Lower leg skin (tissue), 4 donors: ENCODE measurements at regions not wholly inside any gene's neighbourhood (a gene's known extent, or its start where the extent isn't known, plus 50 kb on each side); places are given as distances from the start of the nearest gene placed in this dataset.
"Not testable (repeated sequence)": the region's sequence is repeated elsewhere in the genome, so short reads cannot be mapped to it uniquely, and the experiment has no call there.

ENCODE experiments used
- DNase-seq, 2 donors: peaks; one replicate each; pipeline ENCODE4 v3.0.0-alpha.2; 2019; ENCODE audit warnings: low spot score in 2 of 2
- H3K4me3 ChIP-seq: fragments of 200-600 bp; sonication (generic); 2 replicates; pipeline ENCODE4 v1.5.1; 2017; ENCODE audit warnings: mild to moderate bottlenecking, low read depth; ENCODE audit not compliant: poor library complexity, severe bottlenecking
- POLR2A ChIP-seq, 2 donors: fragments of 450-650 bp; IDR thresholded peaks; one replicate each; pipeline ENCODE4 v1.6.1; 2016 to 2017; ENCODE audit warnings: antibody characterized with exemption in 2 of 2, mild to moderate bottlenecking in 1 of 2, moderate library complexity in 1 of 2
- WGBS, 2 donors: methylation state at CpG; one replicate each; pipeline ENCODE4 v1.1.5; 2018; 5-methylcytosine and 5-hydroxymethylcytosine counted together
- intact Hi-C: fragments of 100-400 bp; cut with DNase I; formaldehyde crosslinking; loops from one replicate; pipeline ENCODE4 v1.15.0; 2023; ENCODE audit warnings: low total_unique reads
- TF ChIP-seq, protein P1 (sequence below), 3 donors: fragments of 450-650 bp; IDR thresholded peaks; one replicate each; pipeline ENCODE4 v1.5.1; 2016; ENCODE audit warnings: antibody characterized with exemption in 3 of 3, mild to moderate bottlenecking in 3 of 3, moderate library complexity in 2 of 3

DNA sequence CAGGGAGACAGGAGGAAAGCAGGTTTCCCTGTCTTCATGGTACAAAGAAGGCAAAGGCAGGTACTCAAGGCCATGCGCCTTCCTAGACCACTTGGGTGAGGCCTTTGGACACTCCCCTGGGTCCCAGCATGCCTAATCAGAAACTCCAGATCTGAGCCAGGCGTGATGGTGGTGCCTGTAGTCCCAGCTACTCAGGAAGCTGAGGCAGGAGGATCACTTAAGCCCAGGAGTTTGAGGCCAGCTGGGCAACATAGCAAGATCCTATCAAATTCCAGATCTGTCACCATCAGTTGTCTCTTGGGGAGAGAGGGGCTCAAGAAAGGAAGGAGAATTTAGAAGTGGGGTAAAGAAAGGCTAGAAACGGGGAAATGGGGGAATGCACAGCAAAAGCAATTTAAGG lies 96.3 kb upstream of the SLC25A33 start:
- H3K4me3 ChIP-seq = no peak overlapping the region
- no peak for TF ChIP-seq POLR2A (IDR thresholded peaks at IDR 0.05)
- WGBS, 2 donors = 85 to 87% methylated on average over 3 of the region's 3 CpGs
- intact Hi-C loops = no loop called here
- DNase-seq = no peak

DNA sequence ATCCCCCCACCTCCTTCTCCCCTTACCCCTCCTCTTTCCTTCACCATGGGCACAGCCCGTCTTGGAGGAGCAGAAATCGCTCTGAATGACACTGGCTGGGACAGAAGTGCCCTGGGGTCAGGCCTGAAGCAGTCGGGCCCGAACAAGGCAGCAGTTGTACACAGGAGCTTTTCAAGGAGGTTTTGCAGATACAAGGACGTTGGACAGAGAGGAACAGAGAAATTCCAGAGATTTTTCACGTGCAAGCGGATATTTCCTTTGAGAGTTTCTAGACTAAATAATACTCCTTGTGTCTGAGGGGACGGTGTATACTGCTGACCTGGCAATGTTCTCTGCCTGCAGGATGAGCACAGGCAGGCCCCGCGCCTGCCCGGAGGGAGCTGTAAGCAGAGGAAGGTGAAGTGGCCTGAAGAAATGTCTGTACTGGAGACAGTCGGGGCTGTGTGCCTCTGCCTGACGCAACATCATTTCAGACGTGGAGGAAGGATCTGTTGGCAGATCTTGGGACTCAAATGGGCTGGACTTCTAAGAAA lies 95.3 kb upstream of the SLC25A33 start:
- no peak for DNase-seq
- no peak overlapping the region for H3K4me3 ChIP-seq
- intact Hi-C loops = no loop called here
- 44 to 52% methylated on average over 14 of the region's 14 CpGs for WGBS, 2 donors
- TF ChIP-seq, protein P1, sequence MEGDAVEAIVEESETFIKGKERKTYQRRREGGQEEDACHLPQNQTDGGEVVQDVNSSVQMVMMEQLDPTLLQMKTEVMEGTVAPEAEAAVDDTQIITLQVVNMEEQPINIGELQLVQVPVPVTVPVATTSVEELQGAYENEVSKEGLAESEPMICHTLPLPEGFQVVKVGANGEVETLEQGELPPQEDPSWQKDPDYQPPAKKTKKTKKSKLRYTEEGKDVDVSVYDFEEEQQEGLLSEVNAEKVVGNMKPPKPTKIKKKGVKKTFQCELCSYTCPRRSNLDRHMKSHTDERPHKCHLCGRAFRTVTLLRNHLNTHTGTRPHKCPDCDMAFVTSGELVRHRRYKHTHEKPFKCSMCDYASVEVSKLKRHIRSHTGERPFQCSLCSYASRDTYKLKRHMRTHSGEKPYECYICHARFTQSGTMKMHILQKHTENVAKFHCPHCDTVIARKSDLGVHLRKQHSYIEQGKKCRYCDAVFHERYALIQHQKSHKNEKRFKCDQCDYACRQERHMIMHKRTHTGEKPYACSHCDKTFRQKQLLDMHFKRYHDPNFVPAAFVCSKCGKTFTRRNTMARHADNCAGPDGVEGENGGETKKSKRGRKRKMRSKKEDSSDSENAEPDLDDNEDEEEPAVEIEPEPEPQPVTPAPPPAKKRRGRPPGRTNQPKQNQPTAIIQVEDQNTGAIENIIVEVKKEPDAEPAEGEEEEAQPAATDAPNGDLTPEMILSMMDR (IDR thresholded peaks at IDR 0.05) = no peak
- no peak for TF ChIP-seq POLR2A (IDR thresholded peaks at IDR 0.05)

DNA sequence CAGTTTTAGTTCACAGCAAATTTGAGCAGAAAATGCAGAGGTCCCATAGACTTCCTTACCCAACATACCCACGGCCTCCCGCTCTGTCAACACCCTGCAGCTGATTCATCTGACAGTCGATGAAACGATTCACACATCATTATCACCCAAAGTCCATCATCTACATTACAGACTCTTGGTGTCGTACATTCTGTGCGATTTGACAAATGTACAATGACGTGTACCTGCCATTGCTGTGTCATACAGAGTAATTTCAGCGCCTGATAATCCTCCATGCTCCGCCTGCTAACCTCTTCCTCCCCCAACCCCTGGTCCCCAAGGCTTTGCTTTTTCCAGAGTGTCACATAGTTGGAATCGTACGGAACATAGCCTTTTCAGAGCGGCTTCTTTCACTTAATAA lies 94.7 kb upstream of the SLC25A33 start:
- no peak overlapping the region for H3K4me3 ChIP-seq
- no peak for TF ChIP-seq POLR2A (IDR thresholded peaks at IDR 0.05)
- TF ChIP-seq, protein P1 (IDR thresholded peaks at IDR 0.05) = no peak
- WGBS, 2 donors = 86 to 88% methylated on average over 12 of the region's 12 CpGs
- no peak for DNase-seq
- intact Hi-C loops = no loop called here

DNA sequence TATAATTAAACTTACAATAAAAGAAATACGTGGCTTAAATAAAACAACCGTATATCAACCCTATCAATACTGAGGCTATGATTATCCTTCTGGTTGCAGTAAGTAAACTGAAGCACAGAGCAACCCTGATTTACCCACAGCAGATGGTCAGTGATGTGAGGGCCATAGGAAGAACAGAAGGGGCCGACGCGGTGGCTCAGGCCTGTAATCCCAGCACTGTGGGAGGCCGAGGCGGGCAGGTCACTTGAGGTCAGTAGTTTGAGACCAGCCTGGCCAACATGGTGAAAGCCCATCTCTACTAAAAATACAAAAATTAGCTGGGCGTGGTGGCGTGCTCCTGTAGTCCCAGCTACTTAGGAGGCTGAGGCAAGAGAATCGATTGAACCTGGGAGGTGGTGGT lies 94.2 kb upstream of the SLC25A33 start:
- intact Hi-C loops = not testable (repeated sequence)

DNA sequence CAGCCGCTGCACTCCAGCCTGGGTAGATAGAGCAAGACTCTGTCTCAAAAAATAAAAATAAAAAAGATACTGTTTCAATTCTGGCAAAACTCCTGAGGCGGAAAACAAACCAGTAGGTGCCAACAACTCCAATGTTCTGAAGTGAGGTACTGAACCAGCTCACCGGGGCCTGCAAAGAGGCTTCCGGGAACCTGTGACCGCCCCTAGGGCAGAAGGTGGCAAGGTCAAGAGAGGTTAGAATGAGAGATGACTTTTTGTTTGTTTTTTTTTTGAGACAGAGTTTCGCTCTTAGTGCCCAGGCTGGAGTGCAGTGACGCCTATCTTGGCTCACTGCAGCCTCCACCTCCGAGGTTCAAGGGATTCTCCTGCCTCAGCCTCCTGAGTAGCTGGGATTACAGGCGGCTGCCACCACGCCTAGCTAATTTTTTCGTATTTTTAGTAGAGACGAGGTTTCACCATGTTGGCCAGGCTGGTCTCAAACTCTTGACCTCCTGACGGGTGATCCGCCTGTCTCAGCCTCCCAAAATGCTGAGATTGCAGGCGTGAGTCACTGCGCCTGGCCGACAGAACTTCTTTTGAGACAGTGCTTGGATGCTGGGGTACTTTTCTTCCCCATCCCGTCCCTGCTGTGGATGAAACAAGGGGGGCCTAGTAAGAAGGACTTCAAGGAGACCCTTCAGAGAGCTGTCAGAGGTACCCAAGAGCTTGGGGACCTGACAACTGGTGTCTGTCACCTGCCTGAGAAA lies 91.9 kb upstream of the SLC25A33 start:
- WGBS, 2 donors = 92% methylated on average over 18 of the region's 18 CpGs
- H3K4me3 ChIP-seq = no peak overlapping the region
- TF ChIP-seq, protein P1 (IDR thresholded peaks at IDR 0.05) = no peak
- TF ChIP-seq POLR2A (IDR thresholded peaks at IDR 0.05) = no peak
- intact Hi-C loops = no loop called here
- no peak for DNase-seq

More for the DNA sequence above, 94.2 kb upstream of the SLC25A33 start:
- WGBS, 2 donors = 97% methylated on average over 10 of the region's 10 CpGs
- not testable (repeated sequence) for H3K4me3 ChIP-seq, DNase-seq

DNA sequence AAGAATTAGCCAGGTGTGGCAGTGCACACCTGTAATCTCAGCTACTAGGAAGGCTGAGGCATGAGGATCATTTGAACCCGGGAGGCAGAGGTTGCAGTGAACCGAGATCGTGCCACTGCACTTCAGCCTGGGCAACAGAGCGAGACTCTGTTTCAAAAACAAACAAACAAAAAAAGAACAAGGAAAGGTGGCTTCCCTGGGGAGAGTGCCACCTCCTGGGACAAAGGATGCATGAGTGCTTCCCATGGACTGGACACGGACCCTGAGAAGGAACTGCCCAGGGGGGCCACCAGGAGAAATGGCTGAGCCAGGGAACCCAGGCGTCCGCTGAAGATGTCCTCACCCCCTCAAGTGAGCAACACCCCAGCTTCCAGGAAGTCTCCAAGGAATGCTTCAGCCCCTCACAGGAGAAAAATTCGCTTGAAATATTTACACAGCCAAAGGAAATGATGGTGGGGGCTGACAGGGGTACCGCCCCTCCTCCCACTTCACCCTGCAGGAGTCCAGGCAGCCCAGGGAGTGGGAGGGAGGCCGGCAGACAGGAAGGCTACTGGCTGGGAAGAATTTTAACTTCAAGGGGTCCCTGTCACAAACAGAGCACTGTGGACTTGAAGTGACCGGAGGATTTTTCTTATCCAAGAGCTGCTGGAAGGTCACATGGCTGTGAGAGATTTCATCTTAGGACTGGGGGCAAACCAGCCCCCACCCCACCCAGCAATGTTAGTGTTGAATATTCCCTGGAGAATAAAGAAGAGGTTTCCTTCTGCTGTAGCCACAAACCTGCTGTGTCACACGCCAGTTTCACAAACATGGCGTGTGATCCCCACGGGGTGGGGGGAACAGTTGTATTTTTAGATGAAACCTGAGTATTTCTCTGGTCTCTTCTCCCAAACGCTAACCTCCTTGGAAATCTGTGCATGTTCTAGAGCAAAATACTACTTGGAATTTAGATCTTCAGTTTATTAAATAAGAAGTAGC lies 90.8 kb upstream of the SLC25A33 start:
- no peak overlapping the region for H3K4me3 ChIP-seq
- intact Hi-C loops = no loop called here
- TF ChIP-seq, protein P1 (IDR thresholded peaks at IDR 0.05) = no peak
- TF ChIP-seq POLR2A (IDR thresholded peaks at IDR 0.05) = no peak
- DNase-seq = no peak
- 58 to 60% methylated on average over 15 of the region's 15 CpGs for WGBS, 2 donors
